AG09319 (cell line): ENCODE measurements at regions not wholly inside any gene's neighbourhood (a gene's known extent, or its start where the extent isn't known, plus 50 kb on each side); places are given as distances from the start of the nearest gene placed in this dataset.

ENCODE experiments used
- DNase-seq: peaks from one replicate; pipeline ENCODE4 v3.0.0-alpha.2; 2010; ENCODE audit warnings: low read depth; ENCODE audit errors: extremely low read depth
- CTCF ChIP-seq: IDR thresholded peaks from 2 replicates; pipeline ENCODE4 v1.5.1; 2011; ENCODE audit warnings: low read depth, mild to moderate bottlenecking, inconsistent platforms, low read length, moderate library complexity

GRCh38 chr3:148229107-148229506 lies 468.6 kb upstream of the AGTR1 start:
- no peak for TF ChIP-seq CTCF

GRCh38 chr3:148230473-148230872 lies 467.2 kb upstream of the AGTR1 start:
- TF ChIP-seq CTCF: no peak
- no peak for DNase-seq

More at GRCh38 chr3:148229107-148229506, 468.6 kb upstream of the AGTR1 start:
- no peak for DNase-seq

DNA sequence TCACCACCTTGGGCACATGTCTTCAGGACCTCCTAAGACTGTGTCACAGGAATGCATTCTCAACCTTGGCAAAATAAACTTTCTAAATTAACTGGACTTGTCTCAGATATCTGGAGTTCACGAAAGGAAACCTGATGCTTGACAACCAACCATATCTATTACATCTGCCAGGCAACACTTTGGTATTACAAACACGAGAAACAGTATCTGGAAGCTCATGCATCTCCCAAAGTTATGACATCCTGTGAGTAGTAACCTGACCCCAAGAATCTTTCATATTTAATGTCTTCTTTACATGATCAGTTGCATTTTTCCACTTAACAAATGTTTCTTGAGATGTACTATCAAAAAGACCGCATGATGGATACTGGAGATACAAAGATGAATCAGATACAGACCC lies 465.3 kb upstream of the AGTR1 start:
- DNase-seq: no peak
- TF ChIP-seq CTCF: no peak

GRCh38 chr3:148233403-148233802 lies 464.3 kb upstream of the AGTR1 start:
- no peak for DNase-seq
- TF ChIP-seq CTCF: no peak

DNA sequence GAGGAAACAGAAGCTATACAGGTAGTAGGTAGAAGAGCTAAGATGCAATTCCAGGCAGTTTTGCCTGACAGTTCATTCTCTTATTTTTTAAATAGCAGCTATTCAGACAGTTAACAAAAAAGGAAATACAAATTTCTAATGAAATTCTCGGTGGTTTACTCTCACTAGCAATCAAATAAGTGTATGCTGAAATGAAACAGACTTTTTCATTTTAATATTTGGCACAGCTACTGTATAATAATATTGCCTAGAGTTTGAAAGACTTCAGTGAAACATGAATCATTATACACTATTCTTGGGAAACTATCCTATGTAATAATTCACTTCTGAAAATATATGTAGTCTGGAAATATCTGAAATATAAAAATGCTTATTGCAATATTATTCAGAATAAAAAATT lies 463.2 kb upstream of the AGTR1 start:
- TF ChIP-seq CTCF: no peak
- no peak for DNase-seq

- no peak for DNase-seq
- no peak for TF ChIP-seq CTCF
Measured at GRCh38 chr3:148235566-148235965, 462.1 kb upstream of the AGTR1 start.

DNA sequence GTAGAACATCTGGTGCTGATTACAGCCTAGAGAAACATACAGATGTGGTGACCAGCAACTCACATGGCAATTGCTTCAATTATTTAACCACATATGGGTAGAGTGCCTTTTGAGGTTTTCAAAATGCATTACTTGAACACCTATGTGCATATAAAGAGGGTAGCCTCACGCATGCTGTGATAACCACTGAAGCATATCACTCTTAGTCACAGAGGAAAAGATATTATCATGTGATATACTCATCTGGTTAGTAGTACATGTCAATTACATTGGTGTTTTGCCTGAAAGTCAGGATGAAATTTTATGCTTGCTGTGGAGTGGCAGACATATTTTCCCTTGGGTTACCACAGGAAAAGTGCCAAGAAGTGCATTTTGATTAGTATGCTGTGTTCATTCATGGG lies 459.3 kb upstream of the AGTR1 start:
- no peak for DNase-seq
- TF ChIP-seq CTCF: no peak
